ENCODE measurements at regions not wholly inside any gene's neighbourhood (a gene's known extent, or its start where the extent isn't known, plus 50 kb on each side); places are given as distances from the start of the nearest gene placed in this dataset.

GRCh38 chr1:17986156-17986555 is 121.4 kb upstream of the IGSF21 start:
- Mint-ChIP-seq H3K27ac (no peak overlapping the region), H3K27me3 (ENCODE audit: low read depth) (peaks cover 37% of the 10 kb centered on the region), H3K36me3 (no peaks in the 10 kb centered on the region), H3K4me3 (no peak overlapping the region), H3K4me1 (no peaks in the 10 kb centered on the region), H3K9me3 (no peaks in the 10 kb centered on the region)
- no peak for TF ChIP-seq CTCF (IDR thresholded peaks at IDR 0.05; ENCODE audit: unreplicated experiment)
- no peak for DNase-seq (ENCODE audit: low spot score in 2 of 2, unreplicated experiment in 2 of 2)

GRCh38 chr1:17990401-17990800 is 117.2 kb upstream of the IGSF21 start:
- Mint-ChIP-seq H3K27ac (no peak overlapping the region), H3K27me3 (ENCODE audit: low read depth) (peaks cover 41% of the 10 kb centered on the region), H3K36me3 (no peaks in the 10 kb centered on the region), H3K4me1 (no peaks in the 10 kb centered on the region), H3K4me3 (no peak overlapping the region), H3K9me3 (no peaks in the 10 kb centered on the region)
- TF ChIP-seq CTCF (IDR thresholded peaks at IDR 0.05; ENCODE audit: unreplicated experiment): no peak
- DNase-seq (ENCODE audit: low spot score in 2 of 2, unreplicated experiment in 2 of 2): no peak

GRCh38 chr1:17991996-17992395 is 115.6 kb upstream of the IGSF21 start:
- Mint-ChIP-seq H3K36me3 (no peaks in the 10 kb centered on the region), H3K27ac (no peak overlapping the region), H3K27me3 (ENCODE audit: low read depth) (peaks cover 51% of the 10 kb centered on the region), H3K4me1 (no peaks in the 10 kb centered on the region), H3K4me3 (no peak overlapping the region), H3K9me3 (no peaks in the 10 kb centered on the region)
- TF ChIP-seq CTCF (IDR thresholded peaks at IDR 0.05; ENCODE audit: unreplicated experiment): no peak
- no peak for DNase-seq (ENCODE audit: low spot score in 2 of 2, unreplicated experiment in 2 of 2)

- Mint-ChIP-seq H3K27ac (no peak overlapping the region), H3K4me3 (no peak overlapping the region), H3K4me1 (no peaks in the 10 kb centered on the region), H3K27me3 (ENCODE audit: low read depth) (peaks cover 53% of the 10 kb centered on the region), H3K9me3 (no peaks in the 10 kb centered on the region), H3K36me3 (no peaks in the 10 kb centered on the region)
- no peak for TF ChIP-seq CTCF (IDR thresholded peaks at IDR 0.05; ENCODE audit: unreplicated experiment)
- DNase-seq (ENCODE audit: low spot score in 2 of 2, unreplicated experiment in 2 of 2): no peak
These were observed 114.8 kb upstream of the IGSF21 start for GRCh38 chr1:17992800-17993199.

GRCh38 chr1:17994046-17994445 is 113.6 kb upstream of the IGSF21 start:
- no peaks in the 10 kb centered on the region for H3K9me3 Mint-ChIP-seq
- H3K4me3 Mint-ChIP-seq: no peak overlapping the region
- H3K36me3 Mint-ChIP-seq: no peaks in the 10 kb centered on the region
- peaks cover 50% of the 10 kb centered on the region for H3K27me3 Mint-ChIP-seq (ENCODE audit: low read depth)
- H3K27ac Mint-ChIP-seq: no peak overlapping the region
- no peaks in the 10 kb centered on the region for H3K4me1 Mint-ChIP-seq
- TF ChIP-seq CTCF (IDR thresholded peaks at IDR 0.05; ENCODE audit: unreplicated experiment): no peak
- DNase-seq (ENCODE audit: low spot score in 2 of 2, unreplicated experiment in 2 of 2): no peak

GRCh38 chr1:17995480-17995879 is 112.1 kb upstream of the IGSF21 start:
- no peak for TF ChIP-seq CTCF (IDR thresholded peaks at IDR 0.05; ENCODE audit: unreplicated experiment)
- H3K27me3 Mint-ChIP-seq (ENCODE audit: low read depth): peaks cover 49% of the 10 kb centered on the region
- DNase-seq (ENCODE audit: low spot score in 2 of 2, unreplicated experiment in 2 of 2): no peak
- no peak overlapping the region for H3K4me3 Mint-ChIP-seq
- no peaks in the 10 kb centered on the region for H3K4me1 Mint-ChIP-seq
- H3K36me3 Mint-ChIP-seq: no peaks in the 10 kb centered on the region
- H3K9me3 Mint-ChIP-seq: no peaks in the 10 kb centered on the region
- H3K27ac Mint-ChIP-seq: no peak overlapping the region

All from mesothelial cell of epicardium (in vitro differentiated cells).